Nephron progenitor cell (in vitro differentiated cells): ENCODE measurements at regions not wholly inside any gene's neighbourhood (a gene's known extent, or its start where the extent isn't known, plus 50 kb on each side); places are given as distances from the start of the nearest gene placed in this dataset.

Experiments used
- DNase-seq: peaks from one replicate; pipeline ENCODE4 v3.0.0; 2021
- H3K27ac Mint-ChIP-seq: 2 replicates; pipeline ENCODE4 v1.8.0; 2021; ENCODE audit warnings: mild to moderate bottlenecking, moderate library complexity, mixed read lengths
- H3K27me3 Mint-ChIP-seq: 2 replicates; pipeline ENCODE4 v1.8.0; 2021; ENCODE audit warnings: mild to moderate bottlenecking, low read depth, mixed read lengths; ENCODE audit not compliant: poor library complexity
- H3K36me3 Mint-ChIP-seq: 2 replicates; pipeline ENCODE4 v1.8.0; 2021; ENCODE audit warnings: low read depth, mixed read lengths
- H3K4me1 Mint-ChIP-seq: 2 replicates; pipeline ENCODE4 v1.8.0; 2021; ENCODE audit warnings: mixed read lengths
- H3K4me3 Mint-ChIP-seq: 2 replicates; pipeline ENCODE4 v1.8.0; 2021; ENCODE audit warnings: mild to moderate bottlenecking, moderate library complexity, mixed read lengths
- H3K9me3 Mint-ChIP-seq: 2 replicates; pipeline ENCODE4 v1.8.0; 2021; ENCODE audit warnings: mild to moderate bottlenecking, moderate library complexity, mixed read lengths
- CTCF ChIP-seq: fragments of 200-600 bp; sonication (generic); IDR thresholded peaks from 2 replicates; pipeline ENCODE4 v1.5.0; 2021; ENCODE audit warnings: antibody characterized with exemption

GRCh38 chr2:129904532-129905446 lies 74.7 kb upstream of the RAB6C start:
- H3K4me1 Mint-ChIP-seq = peaks cover 10% of the 10 kb centered on the region
- DNase-seq = no peak
- H3K27me3 Mint-ChIP-seq = peaks cover 23% of the 10 kb centered on the region
- no peak overlapping the region for H3K27ac Mint-ChIP-seq
- TF ChIP-seq CTCF = no peak
- H3K9me3 Mint-ChIP-seq = peaks cover 12% of the 10 kb centered on the region
- no peaks in the 10 kb centered on the region for H3K36me3 Mint-ChIP-seq
- no peak overlapping the region for H3K4me3 Mint-ChIP-seq

DNA sequence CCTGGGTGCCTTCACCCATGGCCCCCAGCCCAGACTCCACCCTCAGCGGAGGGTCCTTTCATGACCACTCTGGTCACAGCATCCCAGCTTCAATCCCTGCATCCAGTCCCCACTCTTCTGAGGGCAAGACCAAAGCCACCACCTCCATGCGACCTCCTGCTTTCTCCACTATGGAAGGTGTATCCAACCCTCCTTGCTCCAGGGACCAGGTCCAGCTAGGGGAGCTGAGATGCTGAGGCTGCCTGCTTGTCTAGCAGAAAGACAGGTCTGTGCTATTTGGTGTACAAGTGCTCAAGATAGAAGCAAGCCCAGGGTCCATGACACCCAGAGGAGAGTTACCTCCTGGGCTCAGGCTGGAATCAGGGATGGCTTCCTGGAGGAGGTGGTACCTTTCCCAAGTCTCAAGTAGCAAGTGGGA lies 73.8 kb upstream of the RAB6C start:
- TF ChIP-seq CTCF = no peak
- H3K4me3 Mint-ChIP-seq = no peak overlapping the region
- peaks cover 10% of the 10 kb centered on the region for H3K4me1 Mint-ChIP-seq
- H3K27me3 Mint-ChIP-seq = peaks cover 17% of the 10 kb centered on the region
- H3K36me3 Mint-ChIP-seq = no peaks in the 10 kb centered on the region
- H3K27ac Mint-ChIP-seq = no peak overlapping the region
- peaks cover 3% of the 10 kb centered on the region for H3K9me3 Mint-ChIP-seq
- DNase-seq = no peak

DNA sequence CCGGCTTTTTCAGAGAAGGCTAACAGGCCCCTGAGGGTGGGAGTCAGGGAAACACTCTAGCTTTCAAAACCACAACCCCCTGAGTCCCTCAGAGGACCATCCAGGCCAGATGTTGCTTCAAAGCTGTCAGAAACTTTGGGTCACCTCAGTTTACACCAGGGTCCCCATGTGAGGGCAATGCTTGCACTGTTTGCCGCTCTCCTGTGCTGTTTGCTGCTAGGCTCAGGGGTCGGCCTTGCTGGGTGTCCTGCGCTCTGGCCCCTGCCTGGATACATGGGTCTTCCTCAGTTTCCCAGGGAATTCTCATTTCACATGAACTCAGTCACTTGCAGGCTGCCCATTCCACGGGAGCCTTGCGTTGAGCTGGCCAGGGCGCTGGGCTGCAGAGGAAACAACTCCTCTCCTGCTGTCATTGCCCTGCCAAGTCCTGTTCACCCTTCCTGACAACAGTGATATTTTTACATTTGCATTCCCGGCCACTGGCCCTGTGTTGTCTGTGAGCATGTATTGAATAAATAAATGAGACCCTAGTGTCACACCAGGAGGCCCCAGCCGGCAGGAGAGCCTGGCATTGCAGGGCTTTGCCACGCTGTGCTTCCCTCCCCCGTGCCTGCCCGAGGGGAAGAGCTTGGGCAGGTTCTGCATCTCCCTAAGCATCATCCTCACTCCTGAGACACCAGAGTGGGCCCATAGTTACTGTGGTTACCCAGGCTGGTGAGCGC lies 73.2 kb upstream of the RAB6C start:
- Mint-ChIP-seq H3K4me1 (peaks cover 10% of the 10 kb centered on the region), H3K9me3 (no peaks in the 10 kb centered on the region), H3K27ac (no peak overlapping the region), H3K27me3 (peaks cover 15% of the 10 kb centered on the region), H3K4me3 (no peak overlapping the region), H3K36me3 (no peaks in the 10 kb centered on the region)
- no peak for DNase-seq
- no peak for TF ChIP-seq CTCF

DNA sequence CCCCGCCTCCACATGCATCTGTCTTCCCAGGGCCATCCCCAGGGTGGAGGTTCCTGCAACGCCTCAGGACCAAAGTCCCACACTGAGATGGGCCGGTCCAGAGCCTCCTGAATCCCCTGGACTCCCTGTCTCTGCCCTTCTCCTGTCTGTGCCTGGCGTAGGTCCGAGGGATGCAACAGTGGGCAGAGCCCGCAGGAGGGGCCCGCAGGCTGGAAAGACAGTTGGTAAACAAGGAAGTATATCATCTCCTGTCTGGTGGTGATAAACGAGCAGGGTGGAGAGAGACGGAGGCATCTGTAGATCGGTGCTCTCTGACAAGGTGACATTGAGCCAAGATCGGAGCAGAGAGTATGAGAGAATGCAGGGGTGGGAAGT lies 72.6 kb upstream of the RAB6C start:
- no peak overlapping the region for H3K27ac Mint-ChIP-seq
- peaks cover 10% of the 10 kb centered on the region for H3K4me1 Mint-ChIP-seq
- peaks cover 14% of the 10 kb centered on the region for H3K27me3 Mint-ChIP-seq
- no peak overlapping the region for H3K4me3 Mint-ChIP-seq
- no peaks in the 10 kb centered on the region for H3K36me3 Mint-ChIP-seq
- no peaks in the 10 kb centered on the region for H3K9me3 Mint-ChIP-seq
- no peak for DNase-seq
- no peak for TF ChIP-seq CTCF

DNA sequence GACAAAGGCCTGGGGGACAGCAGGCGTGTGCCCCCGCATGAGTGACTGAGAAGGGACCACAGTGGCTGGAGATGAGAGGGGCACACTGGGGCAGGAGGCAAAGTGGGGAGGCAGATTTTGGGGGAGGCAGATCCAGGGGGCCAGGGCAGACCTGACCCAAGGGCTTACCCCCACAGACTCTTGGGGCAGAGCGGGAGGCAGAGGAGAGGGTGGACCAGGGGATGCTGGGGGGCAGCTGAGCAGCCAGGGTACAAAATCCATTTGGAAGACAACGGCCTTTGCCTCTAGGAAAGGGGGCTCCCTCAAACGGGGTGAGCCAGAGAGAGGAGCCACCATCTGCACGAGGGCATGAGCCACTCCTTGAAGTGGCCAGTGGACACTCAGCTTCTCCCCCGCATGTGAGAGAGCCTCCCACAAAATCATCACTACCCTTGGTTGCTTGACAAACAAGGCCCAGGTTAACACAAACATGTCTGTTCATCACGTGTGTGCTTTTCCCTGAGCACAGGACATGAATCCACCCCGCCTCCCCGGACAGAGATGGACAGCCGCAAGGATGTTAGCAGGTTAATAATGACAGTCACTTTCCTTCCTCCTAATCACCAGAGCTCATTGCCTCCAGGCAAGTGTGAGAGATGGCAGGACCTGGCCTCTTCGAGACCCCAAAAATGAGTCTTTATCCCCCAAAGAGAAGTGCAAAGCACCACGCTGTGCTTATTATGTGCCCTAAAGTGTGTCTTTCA lies 72.0 kb upstream of the RAB6C start:
- H3K27me3 Mint-ChIP-seq = peaks cover 12% of the 10 kb centered on the region
- H3K4me3 Mint-ChIP-seq = no peak overlapping the region
- H3K36me3 Mint-ChIP-seq = no peaks in the 10 kb centered on the region
- DNase-seq = no peak
- H3K4me1 Mint-ChIP-seq = peaks cover 10% of the 10 kb centered on the region
- H3K9me3 Mint-ChIP-seq = no peaks in the 10 kb centered on the region
- H3K27ac Mint-ChIP-seq = no peak overlapping the region
- TF ChIP-seq CTCF = no peak
